Activated CD8-positive, alpha-beta T cell treated with anti-CD3 and anti-CD28 coated beads for 36 hours (primary cell): ENCODE measurements at regions not wholly inside any gene's neighbourhood (a gene's known extent, or its start where the extent isn't known, plus 50 kb on each side); places are given as distances from the start of the nearest gene placed in this dataset.

Experiments
- ATAC-seq: fragments of 200-7000 bp; cut with Tn5 transposase; one replicate; pipeline ENCODE4 v1.10.0; 2021; ENCODE audit warnings: mild to moderate bottlenecking, moderate library complexity
- CTCF ChIA-PET: fragments of 350-600 bp; sonication (Branson Sonifier 250); formaldehyde crosslinking; loops from one replicate; lab custom pipeline; 2021; ENCODE audit warnings: antibody characterized with exemption; lab: Charles Lee
- POLR2A ChIA-PET: fragments of 350-600 bp; sonication (Branson Sonifier 250); formaldehyde crosslinking; loops from one replicate; lab custom pipeline; 2021; ENCODE audit warnings: antibody characterized with exemption; lab: Charles Lee
- DNase-seq: peaks from one replicate; pipeline ENCODE4 v3.0.0-alpha.2; 2020
- H3K27ac Mint-ChIP-seq: one replicate; pipeline ENCODE4 v1.8.0; 2021; ENCODE audit warnings: mild to moderate bottlenecking, mixed read lengths
- H3K27me3 Mint-ChIP-seq: one replicate; pipeline ENCODE4 v1.8.0; 2021; ENCODE audit warnings: mixed read lengths
- H3K36me3 Mint-ChIP-seq: one replicate; pipeline ENCODE4 v1.8.0; 2021; ENCODE audit warnings: low read depth, mixed read lengths
- H3K4me1 Mint-ChIP-seq: one replicate; pipeline ENCODE4 v1.8.0; 2021; ENCODE audit warnings: low read depth, mixed read lengths
- H3K4me3 Mint-ChIP-seq: one replicate; pipeline ENCODE4 v1.8.0; 2021; ENCODE audit warnings: mild to moderate bottlenecking, moderate library complexity, mixed read lengths
- H3K9me3 Mint-ChIP-seq: one replicate; pipeline ENCODE4 v1.8.0; 2021; ENCODE audit warnings: mixed read lengths
- intact Hi-C: fragments of 100-400 bp; cut with micrococcal nuclease; formaldehyde crosslinking; loops from one replicate; pipeline ENCODE4 v1.10.0; 2022
- TF ChIP-seq, protein P1 (sequence below): fragments of 200-600 bp; IDR thresholded peaks from one replicate; pipeline ENCODE4 v1.8.0; 2022; ENCODE audit warnings: antibody characterized with exemption, mild to moderate bottlenecking

DNA sequence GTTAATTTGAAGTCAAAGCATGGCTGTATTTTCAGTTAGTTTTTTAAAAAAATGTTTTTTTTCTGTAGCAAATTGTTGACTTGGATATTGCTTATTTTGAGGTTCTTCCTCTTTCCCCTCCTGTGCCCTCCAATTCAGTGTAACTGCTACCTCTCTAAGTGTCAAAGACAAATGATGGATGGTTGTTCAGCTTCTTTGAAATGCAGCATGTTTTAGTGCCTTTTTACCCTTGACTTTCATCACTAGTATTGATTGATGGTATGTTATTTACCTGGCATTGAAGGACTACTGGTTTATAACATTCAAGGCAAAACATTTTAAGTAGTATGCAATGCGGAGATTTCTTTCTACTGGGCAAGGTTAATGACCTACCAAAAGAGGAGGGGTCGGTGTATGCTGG, 281.0 kb upstream of the FAT1 start:
- no peaks in the 10 kb centered on the region for H3K4me1 Mint-ChIP-seq
- no peak for ATAC-seq

DNA sequence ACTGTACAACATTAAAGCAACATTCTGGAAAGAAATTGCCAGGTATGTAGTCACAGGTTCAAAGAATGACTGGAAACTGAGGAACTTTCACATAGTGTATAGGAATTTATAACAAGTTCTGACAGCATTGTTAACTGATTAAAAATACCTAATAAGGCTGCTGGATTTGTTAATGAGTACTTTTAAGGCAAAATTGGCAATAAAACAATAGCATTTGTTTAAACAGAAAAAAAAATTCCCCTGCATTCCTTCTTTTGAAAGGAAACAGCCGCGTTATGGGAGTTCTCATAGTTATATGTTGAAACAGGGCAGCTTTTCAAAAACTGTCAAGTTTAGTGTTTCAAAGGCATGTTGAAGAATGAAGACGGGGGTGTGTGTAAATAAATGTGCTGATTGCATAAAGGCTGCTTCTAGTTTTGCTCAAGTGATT, 282.5 kb upstream of the FAT1 start:
- Mint-ChIP-seq H3K36me3 (no peaks in the 10 kb centered on the region), H3K9me3 (no peaks in the 10 kb centered on the region), H3K27me3 (no peaks in the 10 kb centered on the region), H3K4me1 (no peaks in the 10 kb centered on the region), H3K4me3 (no peak overlapping the region), H3K27ac (no peak overlapping the region)
- DNase-seq (no peak), ATAC-seq (no peak)
- intact Hi-C loops = no loop called here
- TF ChIP-seq, protein P1, sequence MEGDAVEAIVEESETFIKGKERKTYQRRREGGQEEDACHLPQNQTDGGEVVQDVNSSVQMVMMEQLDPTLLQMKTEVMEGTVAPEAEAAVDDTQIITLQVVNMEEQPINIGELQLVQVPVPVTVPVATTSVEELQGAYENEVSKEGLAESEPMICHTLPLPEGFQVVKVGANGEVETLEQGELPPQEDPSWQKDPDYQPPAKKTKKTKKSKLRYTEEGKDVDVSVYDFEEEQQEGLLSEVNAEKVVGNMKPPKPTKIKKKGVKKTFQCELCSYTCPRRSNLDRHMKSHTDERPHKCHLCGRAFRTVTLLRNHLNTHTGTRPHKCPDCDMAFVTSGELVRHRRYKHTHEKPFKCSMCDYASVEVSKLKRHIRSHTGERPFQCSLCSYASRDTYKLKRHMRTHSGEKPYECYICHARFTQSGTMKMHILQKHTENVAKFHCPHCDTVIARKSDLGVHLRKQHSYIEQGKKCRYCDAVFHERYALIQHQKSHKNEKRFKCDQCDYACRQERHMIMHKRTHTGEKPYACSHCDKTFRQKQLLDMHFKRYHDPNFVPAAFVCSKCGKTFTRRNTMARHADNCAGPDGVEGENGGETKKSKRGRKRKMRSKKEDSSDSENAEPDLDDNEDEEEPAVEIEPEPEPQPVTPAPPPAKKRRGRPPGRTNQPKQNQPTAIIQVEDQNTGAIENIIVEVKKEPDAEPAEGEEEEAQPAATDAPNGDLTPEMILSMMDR = no peak
- ChIA-PET POLR2A (no interaction called here), CTCF (no interaction called here)

More for the DNA sequence above, 281.0 kb upstream of the FAT1 start:
- intact Hi-C loops = no loop called here
- ChIA-PET POLR2A (no interaction called here), CTCF (no interaction called here)
- Mint-ChIP-seq H3K36me3 (no peaks in the 10 kb centered on the region), H3K9me3 (no peaks in the 10 kb centered on the region), H3K27me3 (no peaks in the 10 kb centered on the region), H3K4me3 (no peak overlapping the region), H3K27ac (no peak overlapping the region)
- no peak for DNase-seq
- TF ChIP-seq, protein P1 = no peak

DNA sequence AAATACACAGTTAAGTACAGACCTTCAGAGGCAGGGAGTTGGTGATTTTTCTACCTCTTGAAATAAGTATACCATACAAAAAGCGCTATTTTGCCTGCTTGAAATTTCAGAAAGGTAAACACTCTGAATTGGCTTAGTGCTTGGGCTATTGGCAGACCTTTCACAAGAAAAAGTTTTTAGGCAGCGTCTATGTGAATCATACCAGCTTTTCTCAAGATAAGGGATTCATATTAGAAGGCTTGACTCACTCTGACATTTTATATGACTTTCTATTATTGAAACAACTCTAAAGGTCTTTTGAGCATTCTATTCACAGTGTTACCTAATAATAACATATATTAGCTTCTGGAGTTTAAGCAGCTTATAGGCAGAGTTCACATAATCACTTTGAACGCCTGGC, 286.4 kb upstream of the FAT1 start:
- ATAC-seq (no peak), DNase-seq (no peak)
- Mint-ChIP-seq H3K27me3 (no peaks in the 10 kb centered on the region), H3K4me3 (no peak overlapping the region), H3K27ac (no peak overlapping the region), H3K9me3 (peaks cover 5% of the 10 kb centered on the region), H3K36me3 (no peaks in the 10 kb centered on the region), H3K4me1 (no peaks in the 10 kb centered on the region)
- POLR2A ChIA-PET = no interaction called here
- intact Hi-C loops = no loop called here
- TF ChIP-seq, protein P1 = no peak
- CTCF ChIA-PET = no interaction called here

DNA sequence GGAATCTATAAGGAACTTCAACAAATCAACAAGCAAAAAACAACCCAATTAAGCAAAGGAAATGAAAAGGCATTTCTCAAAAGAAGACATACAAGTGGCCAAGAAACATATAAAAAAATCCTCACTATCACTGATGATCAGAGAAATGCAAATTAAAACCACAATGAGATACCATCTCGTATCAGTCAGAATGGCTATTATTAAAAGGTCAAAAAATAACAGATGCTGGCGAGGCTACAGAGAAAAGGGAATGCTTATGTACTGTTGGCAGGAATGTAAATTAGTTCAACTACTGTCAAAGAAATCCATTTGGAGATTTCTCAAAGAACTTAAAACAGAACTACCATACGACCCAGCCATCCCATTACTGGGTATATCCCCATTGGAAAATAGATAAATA, 292.4 kb upstream of the FAT1 start:
- ChIA-PET CTCF (no interaction called here), POLR2A (no interaction called here)
- intact Hi-C loops = no loop called here
- no peaks in the 10 kb centered on the region for H3K27me3 Mint-ChIP-seq
- peaks cover 7% of the 10 kb centered on the region for H3K9me3 Mint-ChIP-seq
- no peaks in the 10 kb centered on the region for H3K36me3 Mint-ChIP-seq
- DNase-seq (no peak), ATAC-seq (no peak)
- no peaks in the 10 kb centered on the region for H3K4me1 Mint-ChIP-seq
- H3K27ac Mint-ChIP-seq = no peak overlapping the region
- no peak overlapping the region for H3K4me3 Mint-ChIP-seq
- TF ChIP-seq, protein P1 = no peak

DNA sequence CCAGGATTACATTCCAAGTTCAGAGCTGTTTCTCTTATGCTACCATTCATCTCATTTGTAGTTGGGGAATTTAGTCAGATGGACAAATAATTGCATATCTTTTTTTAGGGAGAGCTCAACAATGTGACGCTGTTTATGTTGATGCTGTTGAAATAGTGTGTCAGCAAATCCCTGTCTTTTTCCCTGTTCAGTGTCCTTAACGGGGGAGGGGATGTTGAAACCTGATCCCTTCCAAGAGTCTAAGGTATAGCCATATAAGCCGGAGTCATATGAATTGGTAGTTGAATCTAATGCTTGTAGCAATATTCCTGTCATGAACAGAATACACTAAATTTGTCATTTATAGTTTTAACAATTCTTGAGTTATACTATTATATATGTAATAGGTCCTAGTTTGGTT, 293.5 kb upstream of the FAT1 start:
- no peak for ATAC-seq
- Mint-ChIP-seq H3K27me3 (no peaks in the 10 kb centered on the region), H3K27ac (no peak overlapping the region), H3K9me3 (peaks cover 7% of the 10 kb centered on the region), H3K4me1 (no peaks in the 10 kb centered on the region), H3K36me3 (no peaks in the 10 kb centered on the region), H3K4me3 (no peak overlapping the region)
- ChIA-PET CTCF (no interaction called here), POLR2A (no interaction called here)
- TF ChIP-seq, protein P1 = no peak
- no peak for DNase-seq
- intact Hi-C loops = no loop called here
